A673 (cell line): ENCODE measurements at regions not wholly inside any gene's neighbourhood (a gene's known extent, or its start where the extent isn't known, plus 50 kb on each side); places are given as distances from the start of the nearest gene placed in this dataset.

Source experiments
- EZH2 ChIP-seq: fragments of 200-600 bp; sonication (generic); IDR thresholded peaks from 2 replicates; pipeline ENCODE4 v1.6.1; 2017; ENCODE audit warnings: borderline replicate concordance, low read depth, mild to moderate bottlenecking, mixed read lengths, antibody characterized with exemption, low read length; ENCODE audit not compliant: poor library complexity, severe bottlenecking
- TF ChIP-seq, protein P1 (sequence below): fragments of 300-800, 200-600 bp; sonication (generic); conservative IDR thresholded peaks from 2 replicates; pipeline ENCODE4 v1.5.1; 2017; ENCODE audit warnings: low read depth, mild to moderate bottlenecking, antibody characterized with exemption, low read length, moderate library complexity, mixed read lengths

DNA sequence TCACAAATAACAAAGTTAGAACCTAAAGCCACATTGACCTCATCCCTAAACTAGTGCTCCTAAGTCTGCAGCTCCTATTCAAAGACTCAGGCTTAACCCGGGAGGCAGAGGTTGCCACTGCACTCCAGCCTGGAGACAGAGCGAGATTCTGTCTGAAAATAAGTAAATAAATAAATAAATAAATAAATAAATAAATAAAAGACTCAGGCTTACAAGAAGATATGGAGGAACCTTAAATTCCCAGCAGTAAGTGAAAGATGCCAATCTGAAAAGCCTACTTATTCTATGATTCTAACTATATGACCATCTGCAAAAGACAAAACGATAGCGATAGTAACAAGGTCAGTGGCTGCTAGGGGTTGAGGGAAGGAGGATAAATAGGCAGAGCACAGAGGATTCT lies 101.7 kb downstream of the DDX1 start:
- TF ChIP-seq EZH2 = no peak
- TF ChIP-seq, protein P1, sequence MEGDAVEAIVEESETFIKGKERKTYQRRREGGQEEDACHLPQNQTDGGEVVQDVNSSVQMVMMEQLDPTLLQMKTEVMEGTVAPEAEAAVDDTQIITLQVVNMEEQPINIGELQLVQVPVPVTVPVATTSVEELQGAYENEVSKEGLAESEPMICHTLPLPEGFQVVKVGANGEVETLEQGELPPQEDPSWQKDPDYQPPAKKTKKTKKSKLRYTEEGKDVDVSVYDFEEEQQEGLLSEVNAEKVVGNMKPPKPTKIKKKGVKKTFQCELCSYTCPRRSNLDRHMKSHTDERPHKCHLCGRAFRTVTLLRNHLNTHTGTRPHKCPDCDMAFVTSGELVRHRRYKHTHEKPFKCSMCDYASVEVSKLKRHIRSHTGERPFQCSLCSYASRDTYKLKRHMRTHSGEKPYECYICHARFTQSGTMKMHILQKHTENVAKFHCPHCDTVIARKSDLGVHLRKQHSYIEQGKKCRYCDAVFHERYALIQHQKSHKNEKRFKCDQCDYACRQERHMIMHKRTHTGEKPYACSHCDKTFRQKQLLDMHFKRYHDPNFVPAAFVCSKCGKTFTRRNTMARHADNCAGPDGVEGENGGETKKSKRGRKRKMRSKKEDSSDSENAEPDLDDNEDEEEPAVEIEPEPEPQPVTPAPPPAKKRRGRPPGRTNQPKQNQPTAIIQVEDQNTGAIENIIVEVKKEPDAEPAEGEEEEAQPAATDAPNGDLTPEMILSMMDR = no peak
